ENCODE measurements at regions not wholly inside any gene's neighbourhood (a gene's known extent, or its start where the extent isn't known, plus 50 kb on each side); places are given as distances from the start of the nearest gene placed in this dataset.
"Not testable (repeated sequence)": the region's sequence is repeated elsewhere in the genome, so short reads cannot be mapped to it uniquely, and the experiment has no call there.

GRCh38 chr2:16182311-16182815 is 242.0 kb downstream of the MYCN start:
- not testable (repeated sequence) for TF ChIP-seq POLR2A, CTCF (IDR thresholded peaks at IDR 0.05)
